Esophagus (tissue), 2 donors: ENCODE measurements at regions not wholly inside any gene's neighbourhood (a gene's known extent, or its start where the extent isn't known, plus 50 kb on each side); places are given as distances from the start of the nearest gene placed in this dataset.

Experiments used
- H3K27ac ChIP-seq, 2 donors: one replicate each; pipeline ENCODE4 v1.5.1; 2013; ENCODE audit warnings: low read depth in 2 of 2, mild to moderate bottlenecking in 2 of 2, inconsistent platforms in 1 of 2, low read length in 1 of 2, moderate library complexity in 1 of 2
- H3K27me3 ChIP-seq, 2 donors: one replicate each; pipeline ENCODE4 v1.6.1; 2013; ENCODE audit warnings: low read length in 2 of 2, control low read depth in 1 of 2, mild to moderate bottlenecking in 1 of 2; ENCODE audit not compliant: insufficient read depth in 2 of 2, control insufficient read depth in 1 of 2
- H3K36me3 ChIP-seq, 2 donors: one replicate each; pipeline ENCODE4 v1.6.1; 2013; ENCODE audit warnings: low read length in 1 of 2; ENCODE audit not compliant: control insufficient read depth in 2 of 2, insufficient read depth in 2 of 2
- H3K4me1 ChIP-seq, 2 donors: one replicate each; pipeline ENCODE4 v1.6.1; 2013; ENCODE audit warnings: low read length in 1 of 2; ENCODE audit not compliant: control insufficient read depth in 2 of 2, insufficient read depth in 2 of 2
- H3K4me3 ChIP-seq, 2 donors: one replicate each; pipeline ENCODE4 v1.5.1; 2013; ENCODE audit warnings: low read length in 2 of 2, mild to moderate bottlenecking in 2 of 2, low read depth in 1 of 2, moderate library complexity in 1 of 2
- H3K9me3 ChIP-seq, 2 donors: one replicate each; pipeline ENCODE4 v1.6.1; 2013; ENCODE audit warnings: mild to moderate bottlenecking in 2 of 2, low read depth in 1 of 2, low read length in 1 of 2, moderate library complexity in 1 of 2; ENCODE audit not compliant: control insufficient read depth in 2 of 2, insufficient read depth in 1 of 2
- WGBS, 2 donors: extraction: QIAGEN DNeasy Blood & Tissue Kit; methylation state at CpG; one replicate each; pipeline ENCODE4 v1.1.7; 2013; 5-methylcytosine and 5-hydroxymethylcytosine counted together
- donor health status: healthy with polysubstance abuse.
- donor health status: Bipolar disorder and iron deficiency.

GRCh38 chr5:61842840-61843239 lies 463.2 kb upstream of the KIF2A start:
- WGBS, 2 donors: 73 to 87% methylated on average over 1 of the region's 1 CpG
- H3K27me3 ChIP-seq: no peaks in the 10 kb centered on the region

GRCh38 chr5:61850696-61851095 lies 455.3 kb upstream of the KIF2A start:
- Histone ChIP-seq H3K27ac (no peak overlapping the region), H3K9me3 (peaks cover 0 to 2% of the 10 kb centered on the region in 2 donors), H3K4me1 (no peaks in the 10 kb centered on the region), H3K36me3 (no peaks in the 10 kb centered on the region), H3K27me3 (no peaks in the 10 kb centered on the region), H3K4me3 (no peak overlapping the region)

More at GRCh38 chr5:61842840-61843239, 463.2 kb upstream of the KIF2A start:
- Histone ChIP-seq H3K36me3 (no peaks in the 10 kb centered on the region), H3K4me3 (no peak overlapping the region), H3K9me3 (peaks cover 0 to 2% of the 10 kb centered on the region in 2 donors), H3K27ac (no peak overlapping the region), H3K4me1 (no peaks in the 10 kb centered on the region)

- Histone ChIP-seq H3K27ac (no peak overlapping the region), H3K4me3 (no peak overlapping the region), H3K36me3 (no peaks in the 10 kb centered on the region), H3K27me3 (no peaks in the 10 kb centered on the region), H3K9me3 (no peaks in the 10 kb centered on the region), H3K4me1 (no peaks in the 10 kb centered on the region)
- WGBS, 2 donors: 73 to 81% methylated on average over 2 of the region's 2 CpGs
Measured at GRCh38 chr5:61854531-61854930, 451.5 kb upstream of the KIF2A start.

GRCh38 chr5:61860978-61861377 lies 445.0 kb upstream of the KIF2A start:
- no peaks in the 10 kb centered on the region for H3K36me3 ChIP-seq
- 49 to 52% methylated on average over 1 of the region's 1 CpG for WGBS, 2 donors
- no peak overlapping the region for H3K27ac ChIP-seq
- H3K9me3 ChIP-seq: no peaks in the 10 kb centered on the region
- no peaks in the 10 kb centered on the region for H3K4me1 ChIP-seq
- H3K27me3 ChIP-seq: no peaks in the 10 kb centered on the region
- no peak overlapping the region for H3K4me3 ChIP-seq

- Histone ChIP-seq H3K4me3 (no peak overlapping the region), H3K27ac (no peak overlapping the region), H3K36me3 (no peaks in the 10 kb centered on the region), H3K9me3 (peaks cover 0 to 2% of the 10 kb centered on the region in 2 donors), H3K27me3 (no peaks in the 10 kb centered on the region), H3K4me1 (no peaks in the 10 kb centered on the region)
- WGBS, 2 donors: 26 to 38% methylated on average over 3 of the region's 3 CpGs
Measured at GRCh38 chr5:61866930-61867329, 439.1 kb upstream of the KIF2A start.

- Histone ChIP-seq H3K4me1 (no peaks in the 10 kb centered on the region), H3K36me3 (no peaks in the 10 kb centered on the region), H3K27me3 (no peaks in the 10 kb centered on the region), H3K27ac (no peak overlapping the region), H3K9me3 (peaks cover 0 to 5% of the 10 kb centered on the region in 2 donors), H3K4me3 (no peak overlapping the region)
- whole genome bisulfite sequencing, 2 donors: 92 to 94% methylated on average over 2 of the region's 2 CpGs
Measured at GRCh38 chr5:61869333-61869732, 436.7 kb upstream of the KIF2A start.

- Histone ChIP-seq H3K27me3 (no peaks in the 10 kb centered on the region), H3K36me3 (no peaks in the 10 kb centered on the region), H3K4me3 (no peak overlapping the region), H3K4me1 (no peaks in the 10 kb centered on the region), H3K9me3 (no peaks in the 10 kb centered on the region), H3K27ac (no peak overlapping the region)
- 49 to 65% methylated on average over 3 of the region's 3 CpGs for WGBS, 2 donors
Measured at GRCh38 chr5:61878471-61878870, 427.5 kb upstream of the KIF2A start.

- no peaks in the 10 kb centered on the region for H3K4me1 ChIP-seq
Measured at GRCh38 chr5:61881821-61882487, 424.1 kb upstream of the KIF2A start.

GRCh38 chr5:61882901-61883500 lies 423.0 kb upstream of the KIF2A start:
- Histone ChIP-seq H3K27me3 (peaks cover 0 to 3% of the 10 kb centered on the region in 2 donors), H3K9me3 (no peaks in the 10 kb centered on the region), H3K27ac (no peak overlapping the region), H3K36me3 (no peaks in the 10 kb centered on the region), H3K4me3 (no peak overlapping the region), H3K4me1 (no peaks in the 10 kb centered on the region)
- whole genome bisulfite sequencing, 2 donors: 83 to 84% methylated on average over 9 of the region's 9 CpGs

More at GRCh38 chr5:61881821-61882487, 424.1 kb upstream of the KIF2A start:
- Histone ChIP-seq H3K27ac (no peak overlapping the region), H3K4me3 (no peak overlapping the region), H3K27me3 (no peaks in the 10 kb centered on the region), H3K36me3 (no peaks in the 10 kb centered on the region), H3K9me3 (no peaks in the 10 kb centered on the region)
- 48 to 62% methylated on average over 6 of the region's 6 CpGs for WGBS, 2 donors
